NCI-H1930 (cell line): ENCODE measurements at regions not wholly inside any gene's neighbourhood (a gene's known extent, or its start where the extent isn't known, plus 50 kb on each side); places are given as distances from the start of the nearest gene placed in this dataset.
"Not testable (repeated sequence)": the region's sequence is repeated elsewhere in the genome, so short reads cannot be mapped to it uniquely, and the experiment has no call there.

Experiments used
- DNase-seq, 2 experiments: peaks; one replicate each; lab custom pipeline; 2025; lab: John Stamatoyannopoulos, UW

DNA sequence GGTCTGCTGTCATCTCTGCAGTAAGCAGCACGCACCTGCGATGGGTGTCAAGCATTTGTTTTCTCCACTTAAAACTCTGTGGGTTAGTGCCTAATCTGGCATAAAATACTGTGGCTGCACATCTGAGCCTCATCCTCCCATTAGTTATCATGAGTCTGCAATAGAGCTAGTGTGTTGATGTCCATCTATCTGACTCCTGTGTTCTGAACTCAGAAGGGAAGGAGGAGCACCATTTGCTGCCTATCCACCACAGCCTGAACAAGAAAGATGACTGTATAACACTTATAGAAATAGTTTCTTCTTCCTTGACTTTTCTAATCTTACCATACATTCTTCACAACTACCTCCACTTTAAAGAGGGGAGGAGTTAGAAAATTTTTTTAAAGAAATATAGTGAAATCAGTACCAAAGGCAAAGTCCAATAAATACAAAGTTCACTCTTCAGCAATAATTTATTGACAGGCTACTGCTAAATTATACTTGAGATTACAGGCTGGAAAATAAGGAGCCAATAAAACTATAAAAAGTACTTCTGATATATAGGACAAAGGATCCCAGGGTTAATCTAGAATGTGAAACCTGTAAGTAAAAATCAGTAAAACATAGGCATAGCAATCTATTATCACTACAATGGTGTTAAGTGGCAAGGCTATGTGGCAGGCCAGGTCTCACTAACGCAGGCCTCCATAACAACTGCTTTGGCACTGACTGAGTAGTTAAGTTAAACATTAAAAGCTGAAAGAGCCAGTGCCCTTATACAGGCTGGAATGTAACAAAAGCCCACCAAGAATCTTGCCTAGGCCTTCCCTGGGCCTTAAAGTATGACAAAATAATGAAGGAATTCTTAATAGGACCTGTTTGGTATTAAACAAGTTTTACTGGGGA, 70.2 kb downstream of the LGALS9C start:
- DNase-seq, result not testable (repeated sequence)

DNA sequence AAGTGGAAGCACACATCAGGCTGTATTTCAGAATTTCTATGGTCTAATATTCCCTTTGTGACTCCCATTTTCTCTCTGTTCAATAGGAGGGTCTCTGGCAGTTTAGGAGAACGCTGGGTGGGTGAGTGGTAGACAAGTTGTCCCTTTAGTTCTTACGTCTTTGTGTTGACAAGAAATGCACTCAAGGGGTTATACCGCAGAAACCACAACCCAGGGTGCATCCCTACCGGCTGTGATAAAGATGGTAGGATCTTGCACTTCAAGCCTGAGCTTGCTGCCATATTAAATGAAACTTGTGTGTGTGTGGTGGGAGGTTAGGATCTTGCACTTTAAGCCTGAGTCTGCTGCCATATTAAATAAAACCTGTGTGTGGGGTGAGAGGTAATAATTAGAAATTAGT, 80.5 kb downstream of the LGALS9C start:
- not testable (repeated sequence) for DNase-seq

DNA sequence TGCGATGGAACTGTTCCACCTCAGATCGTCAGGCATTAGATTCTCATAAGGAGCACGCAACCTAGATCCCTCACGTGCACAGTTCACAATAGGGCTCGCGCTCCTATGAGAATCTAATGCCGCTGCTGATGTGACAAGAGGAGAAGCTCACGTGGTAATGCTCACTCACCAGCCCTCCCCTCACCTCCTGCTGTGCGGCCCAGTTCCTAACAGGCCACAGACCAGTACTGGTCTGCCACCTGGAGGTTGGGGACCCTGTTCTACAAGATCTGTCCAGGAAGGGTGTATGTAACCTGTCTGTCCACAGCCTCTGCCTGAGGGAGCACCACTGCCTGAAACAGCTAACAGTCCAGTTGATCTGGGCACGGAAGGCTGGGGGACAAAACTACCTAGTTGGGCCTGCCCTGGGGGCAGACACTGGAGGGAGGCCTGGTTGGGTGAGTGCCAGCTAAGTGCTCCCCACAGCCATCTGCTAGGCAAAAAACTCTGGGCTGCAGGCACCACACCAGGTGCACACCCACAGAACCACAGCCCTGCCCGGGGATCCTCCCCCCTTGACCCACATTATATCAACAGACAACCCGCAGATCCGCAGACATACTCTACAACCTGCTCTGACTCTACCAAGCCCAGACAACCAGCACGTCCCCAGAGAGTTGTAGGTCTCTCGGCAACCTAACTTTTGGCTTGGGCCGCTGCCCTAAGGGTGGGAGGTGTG, 80.7 kb downstream of the TBC1D28 start:
- DNase-seq, result not testable (repeated sequence)

DNA sequence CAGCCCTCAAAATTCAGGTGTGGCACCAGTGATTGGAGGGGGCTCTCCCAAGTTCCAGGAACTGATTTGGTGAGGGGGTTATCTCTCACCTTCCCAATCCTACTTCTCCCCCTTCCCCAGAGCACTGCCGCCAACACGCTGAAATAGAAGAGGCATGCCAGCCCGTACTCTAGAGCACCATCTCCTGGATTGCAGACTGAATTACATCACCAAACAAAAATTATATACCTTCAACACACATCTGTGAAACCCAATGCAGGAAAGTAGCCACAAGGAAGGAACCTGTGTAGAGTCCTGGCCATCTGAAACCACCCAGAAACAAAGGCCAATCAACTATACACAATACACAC, 80.1 kb downstream of the TBC1D28 start:
- peak in 1 of 2 experiments; percentile 7 for DNase-seq

DNA sequence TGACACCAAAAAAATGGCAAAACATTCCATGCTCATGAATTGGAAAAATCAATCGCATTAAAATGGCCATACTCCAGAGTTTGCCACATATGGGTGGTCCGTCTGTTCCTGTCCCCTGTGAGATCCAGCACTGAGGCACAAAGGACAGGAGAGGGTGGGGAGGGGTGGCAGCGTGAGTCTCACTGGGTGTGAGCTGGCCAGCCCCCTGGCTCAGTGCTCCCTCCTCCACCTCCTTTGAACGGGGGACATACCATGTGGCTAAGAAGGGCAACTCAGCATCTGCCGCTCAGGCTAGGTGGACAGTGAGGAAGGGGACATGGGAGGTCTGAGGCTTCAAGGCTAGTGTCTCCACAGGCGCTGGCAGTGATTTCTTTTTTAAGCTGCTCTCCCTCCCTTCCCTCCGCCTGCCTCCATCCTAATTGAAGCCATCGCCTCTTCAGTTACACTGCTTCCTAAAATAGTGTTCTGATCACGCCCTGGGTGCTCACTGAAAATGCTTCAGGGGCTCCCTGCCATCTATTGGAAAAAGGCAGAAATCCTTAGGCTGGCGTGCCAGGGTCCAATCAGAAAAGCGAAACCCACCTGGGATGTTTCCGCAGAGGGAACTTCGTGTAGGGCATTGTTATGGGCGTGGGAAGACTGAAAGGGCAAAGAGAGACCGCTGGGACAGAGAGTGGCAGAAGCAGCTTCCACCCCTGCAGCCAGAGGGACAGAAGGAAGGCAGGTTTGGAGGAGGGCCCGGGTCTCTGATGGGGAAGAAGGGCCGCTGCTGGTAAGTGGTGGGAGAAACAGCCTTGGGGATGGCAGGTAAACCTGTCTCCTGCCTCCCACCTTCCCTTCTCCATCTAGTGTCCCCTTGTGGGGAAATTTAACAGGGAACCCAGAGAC, 75.8 kb downstream of the TBC1D28 start:
- DNase-seq, result not testable (repeated sequence)

DNA sequence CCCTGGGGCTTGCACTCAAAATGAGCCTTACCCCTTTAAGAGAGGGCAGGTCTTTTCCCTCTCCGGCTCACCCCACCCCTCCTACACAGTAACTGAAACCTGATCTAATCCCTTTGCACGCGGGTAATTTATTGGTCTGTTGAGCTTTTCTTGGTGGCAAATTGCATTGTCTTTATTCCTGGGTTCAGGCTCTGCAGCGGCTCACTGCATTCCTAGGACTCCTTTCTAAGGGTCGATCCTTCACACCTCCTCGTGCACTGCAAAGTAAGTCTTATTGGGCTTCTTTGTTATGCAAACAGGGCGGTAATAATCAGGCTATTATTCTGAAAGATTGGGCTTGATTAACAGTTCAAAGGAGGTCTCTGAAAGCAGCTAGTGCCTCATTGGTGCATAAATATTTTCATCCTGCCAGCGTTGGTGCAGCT, 74.7 kb downstream of the TBC1D28 start:
- not testable (repeated sequence) for DNase-seq

DNA sequence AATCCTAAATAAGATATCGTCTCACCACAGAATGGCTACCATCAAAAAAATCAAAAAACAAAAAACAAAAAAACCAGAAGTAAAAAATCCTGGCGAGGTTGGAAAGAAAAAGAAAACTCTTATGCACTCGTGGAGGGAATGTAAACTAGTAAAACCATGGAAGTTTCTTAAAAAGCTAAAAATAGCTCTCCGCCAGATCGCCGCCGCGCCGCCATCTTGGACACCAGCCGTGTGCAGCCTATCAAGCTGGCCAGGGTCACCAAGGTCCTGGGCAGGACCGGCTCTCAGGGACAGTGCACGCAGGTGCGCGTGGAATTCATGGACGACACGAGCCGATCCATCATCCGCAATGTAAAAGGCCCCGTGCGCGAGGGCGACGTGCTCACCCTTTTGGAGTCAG, 71.7 kb downstream of the TBC1D28 start:
- DNase-seq, result not testable (repeated sequence)

DNA sequence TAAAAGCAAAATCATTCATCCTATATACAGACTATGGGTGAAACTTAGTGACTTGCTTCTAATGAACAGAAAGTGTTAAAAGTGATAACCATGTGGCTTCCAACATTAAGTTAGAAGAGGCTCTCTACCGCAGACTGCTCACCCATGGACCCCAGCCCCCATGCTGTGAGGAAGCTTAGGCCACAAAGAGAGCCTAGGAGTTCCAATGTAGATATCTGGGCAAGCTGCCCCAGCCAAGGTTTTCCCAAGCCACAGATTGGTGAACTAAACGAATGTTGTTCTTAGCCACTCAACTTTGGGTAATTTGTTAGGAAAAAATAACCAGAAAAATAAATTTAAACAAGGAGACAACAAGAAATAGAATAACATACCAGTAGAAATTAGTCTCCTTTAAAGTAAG, 70.1 kb downstream of the TBC1D28 start:
- not testable (repeated sequence) for DNase-seq
